Stimulated activated CD4-positive, alpha-beta T cell treated with anti-CD3 and anti-CD28 coated beads, Interleukin-15, amount 100 ng/mL, for 48 hours (primary cell): ENCODE measurements at regions not wholly inside any gene's neighbourhood (a gene's known extent, or its start where the extent isn't known, plus 50 kb on each side); places are given as distances from the start of the nearest gene placed in this dataset.
"Not testable (repeated sequence)": the region's sequence is repeated elsewhere in the genome, so short reads cannot be mapped to it uniquely, and the experiment has no call there.

Experiments
- DNase-seq, 2 donors: peaks; one replicate each; pipeline ENCODE4 v3.0.0-alpha.2; 2020; ENCODE audit warnings: low read depth in 2 of 2

DNA sequence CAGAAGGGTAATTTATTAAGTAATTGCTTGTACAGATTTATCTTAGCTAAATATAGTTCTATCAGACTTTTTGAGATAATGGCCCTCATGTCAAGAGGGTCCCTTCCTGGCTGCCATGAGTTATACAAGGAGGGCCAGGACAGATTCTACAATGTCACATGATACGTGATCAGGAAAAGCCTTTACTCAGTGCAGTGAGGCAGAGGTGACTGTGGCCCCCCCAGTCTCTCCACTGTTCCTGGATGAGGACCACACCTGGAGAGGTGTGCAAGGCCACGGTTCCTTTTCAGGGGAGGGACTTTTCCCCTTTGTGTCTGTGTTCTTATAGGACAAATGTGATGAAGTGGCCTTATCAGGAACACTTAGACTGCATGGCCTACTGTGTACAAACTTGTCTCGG is 54.3 kb upstream of the LRCH1 start:
- no peak for DNase-seq

DNA sequence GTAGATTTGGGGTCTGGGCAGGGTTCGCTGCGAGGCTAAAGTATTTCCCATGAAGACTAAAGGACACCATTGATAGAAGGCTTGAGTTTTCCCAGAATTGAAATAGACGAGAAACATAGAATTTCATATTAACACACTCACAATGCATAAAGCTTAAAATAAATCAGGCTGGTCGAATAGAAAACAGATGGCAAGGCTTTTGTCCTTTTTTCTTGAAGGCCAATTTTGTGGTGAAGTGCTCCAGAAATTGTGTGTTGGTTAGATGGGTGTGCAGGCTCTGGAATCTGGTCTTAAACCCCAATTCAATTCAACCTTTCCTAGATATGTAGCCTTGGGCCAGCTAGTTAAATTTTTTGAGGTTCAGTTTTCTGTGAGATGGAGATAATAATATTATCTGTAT is 56.9 kb upstream of the LRCH1 start:
- DNase-seq, result no peak

DNA sequence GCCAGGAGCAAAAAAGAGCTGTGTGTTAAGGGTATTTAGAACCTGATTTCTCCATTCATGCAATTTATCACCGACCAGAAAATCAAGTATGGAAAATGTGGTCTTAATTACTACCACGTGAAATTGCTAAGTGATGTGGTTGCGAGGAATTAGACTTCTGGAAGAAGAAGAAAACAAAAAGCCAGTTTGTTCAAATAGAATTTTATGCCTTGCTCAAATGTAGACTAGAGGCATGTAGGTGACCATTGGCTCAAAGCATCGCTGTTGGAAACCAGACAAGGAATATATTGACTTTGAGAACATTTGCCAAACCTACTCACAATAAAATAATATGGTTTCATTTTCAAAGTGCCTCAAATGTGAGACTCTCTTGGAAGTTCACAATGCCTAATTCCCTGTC is 57.3 kb upstream of the LRCH1 start:
- no peak for DNase-seq

DNA sequence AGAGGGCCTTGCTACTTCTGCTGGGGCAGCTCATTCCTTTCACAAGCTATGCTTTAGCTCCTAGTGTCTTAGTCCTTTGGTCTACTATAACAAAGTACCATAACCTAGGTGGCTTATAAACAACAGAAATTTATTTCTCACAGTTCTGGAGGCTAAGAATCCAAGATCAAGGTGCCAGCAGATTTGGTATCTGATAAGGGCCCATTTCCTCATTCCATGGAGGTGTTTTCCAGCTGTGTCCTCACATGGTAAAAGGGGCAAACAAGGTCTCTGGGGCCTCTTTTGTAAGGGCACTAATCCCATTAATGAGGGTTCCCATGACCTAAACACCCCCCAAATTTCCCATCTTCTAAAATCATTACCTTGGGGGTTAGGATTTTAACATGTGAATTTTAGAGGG is 57.9 kb upstream of the LRCH1 start:
- no peak for DNase-seq

DNA sequence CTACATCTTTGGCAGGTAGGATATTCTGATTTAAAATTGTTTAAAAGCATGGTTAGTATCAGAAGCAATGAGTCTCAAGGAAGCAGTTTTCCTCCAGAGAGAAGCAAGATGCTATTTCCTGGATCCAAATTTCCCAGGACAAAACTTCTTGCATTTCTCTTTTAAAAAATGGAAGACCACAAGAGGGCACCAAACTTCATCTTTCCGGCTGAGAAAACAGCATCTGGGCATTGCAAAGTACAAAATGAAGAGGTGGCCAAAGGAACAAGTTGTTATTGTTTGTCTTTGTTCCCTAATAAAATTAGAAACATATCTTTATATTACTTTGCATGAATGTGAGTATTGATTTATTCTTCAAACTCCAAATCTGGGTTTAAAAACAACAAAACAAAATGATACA is 60.0 kb upstream of the LRCH1 start:
- no peak for DNase-seq

DNA sequence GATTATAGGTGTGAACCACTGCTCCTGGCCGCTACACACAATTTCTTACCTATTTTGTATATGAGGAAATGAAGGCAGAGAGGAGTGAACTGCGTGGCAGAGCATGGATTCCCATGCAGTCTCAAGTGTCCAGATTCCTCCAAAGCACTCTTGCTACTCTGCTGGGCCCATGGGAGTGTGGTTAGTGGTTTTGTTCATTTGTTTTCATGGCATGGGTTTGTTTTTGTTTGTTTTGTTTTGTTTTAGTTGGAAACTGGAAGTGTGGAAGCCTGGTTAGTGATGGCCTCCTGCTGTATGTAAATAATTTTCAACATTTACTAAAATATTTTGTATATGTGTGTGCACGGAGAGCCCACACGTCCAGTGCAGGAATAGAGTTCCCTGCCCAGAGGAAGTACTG is 61.3 kb upstream of the LRCH1 start:
- DNase-seq, result no peak

DNA sequence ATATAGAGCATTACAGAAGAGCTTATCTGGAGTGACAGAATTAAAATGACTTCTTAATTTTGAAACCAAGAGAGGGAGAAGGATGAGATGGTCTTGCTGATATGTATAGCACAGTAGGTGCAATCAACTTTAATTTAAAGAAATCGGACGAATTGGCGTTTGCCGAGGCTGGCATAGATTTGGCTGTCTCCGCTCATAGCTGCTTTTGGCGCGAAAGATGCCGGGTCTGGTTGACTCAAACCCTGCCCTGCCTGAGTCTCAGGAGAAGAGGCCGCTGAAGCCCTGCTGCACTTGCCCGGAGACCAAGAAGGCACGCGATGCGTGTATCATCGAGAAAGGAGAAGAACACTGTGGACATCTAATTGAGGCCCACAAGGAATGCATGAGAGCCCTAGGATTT is 62.3 kb upstream of the LRCH1 start:
- DNase-seq, result not testable (repeated sequence)

DNA sequence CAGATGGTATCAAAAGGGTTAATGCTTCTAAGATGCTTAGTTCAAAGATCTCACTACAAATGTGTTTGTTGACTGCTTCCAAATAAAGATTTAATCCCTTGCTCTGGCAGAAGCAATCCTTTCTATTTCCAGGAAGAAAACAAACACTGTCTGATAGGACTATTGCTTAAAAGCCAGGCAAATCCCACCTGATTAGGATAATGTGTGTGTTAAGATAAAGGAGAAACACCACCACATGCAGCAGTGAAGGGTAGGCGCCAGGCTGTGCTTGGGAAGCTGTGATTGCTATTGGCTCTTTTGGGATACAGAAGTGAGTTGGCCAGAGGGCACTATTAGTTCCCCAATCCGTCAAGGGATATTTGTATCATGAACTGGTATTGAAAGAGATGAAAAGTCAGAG is 62.8 kb upstream of the LRCH1 start:
- DNase-seq, result no peak

DNA sequence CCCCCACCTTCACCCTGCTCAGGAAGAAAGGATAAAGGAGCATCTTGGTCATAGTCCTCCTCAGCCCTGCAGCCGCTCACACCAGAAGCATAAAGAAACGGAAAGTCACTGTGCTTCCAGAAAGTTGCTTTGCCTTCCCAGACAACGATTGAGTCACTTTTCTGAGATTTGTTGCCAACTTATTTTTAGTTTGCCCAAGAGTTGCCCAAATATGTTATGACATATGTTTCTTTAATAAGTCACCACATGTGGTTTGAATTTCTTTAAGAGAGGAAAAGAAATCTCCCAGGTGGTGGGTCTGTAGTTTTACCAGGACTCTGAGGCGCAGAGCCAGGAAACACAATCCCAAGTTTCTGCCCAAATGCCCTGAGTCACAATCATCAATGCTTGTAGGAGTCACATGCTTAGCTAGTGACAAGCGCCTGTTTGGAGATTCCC is 63.4 kb upstream of the LRCH1 start:
- no peak for DNase-seq

DNA sequence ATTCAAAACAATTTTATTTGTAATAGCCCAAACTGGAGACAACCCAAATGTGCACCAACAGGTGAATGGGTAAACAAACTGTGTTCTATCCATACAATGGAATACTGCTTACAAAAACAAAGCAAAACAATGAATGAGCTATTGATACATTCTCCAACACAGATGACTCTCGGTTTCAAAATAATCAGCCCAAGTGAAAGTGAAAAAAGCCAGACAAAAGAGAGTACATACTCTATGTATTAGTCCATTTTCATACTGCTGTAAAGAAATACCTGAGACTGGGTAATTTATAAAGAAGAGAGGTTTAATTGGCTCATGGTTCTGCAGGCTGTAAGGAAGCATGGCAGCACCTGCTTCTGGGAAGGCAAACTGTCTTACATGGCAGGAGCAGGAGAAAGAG is 65.2 kb upstream of the LRCH1 start:
- no peak for DNase-seq

DNA sequence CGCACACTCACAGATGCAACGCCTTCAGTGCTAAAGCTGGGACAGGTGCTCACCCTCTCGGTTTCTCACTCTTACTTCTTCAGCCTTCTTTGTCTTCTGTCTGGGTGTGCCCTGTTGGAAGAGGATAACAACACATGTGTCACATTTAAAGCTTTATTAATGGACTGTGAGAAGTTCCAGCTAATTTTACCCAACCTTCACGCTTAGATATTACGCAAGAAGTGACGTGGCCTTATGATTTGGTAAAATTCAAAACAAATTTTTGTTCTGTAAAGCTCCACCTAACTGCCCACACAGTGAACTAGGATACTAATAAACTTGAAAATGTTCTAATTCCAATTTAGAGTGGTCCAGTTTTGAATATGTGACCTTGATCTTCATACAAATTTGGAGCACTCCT is 66.7 kb upstream of the LRCH1 start:
- no peak for DNase-seq

DNA sequence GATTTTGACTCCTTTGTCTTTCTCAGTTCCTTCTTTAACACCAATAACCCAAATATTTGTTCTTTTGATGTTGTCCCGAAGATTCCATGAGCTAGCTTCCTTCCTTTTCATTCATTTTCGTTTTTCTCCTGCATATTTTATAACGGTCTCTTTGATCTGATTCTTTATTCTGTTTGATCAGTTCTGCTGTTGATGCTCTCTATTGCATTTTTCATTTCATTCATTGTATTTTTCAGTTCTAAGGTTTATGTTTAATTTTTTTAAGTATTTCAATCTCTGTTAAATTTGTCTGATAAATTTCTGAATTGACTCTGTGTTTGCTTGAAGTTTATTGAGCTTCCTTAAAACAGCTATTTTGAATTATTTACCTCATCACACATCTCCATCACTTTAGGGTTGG is 68.4 kb upstream of the LRCH1 start:
- DNase-seq, result no peak

DNA sequence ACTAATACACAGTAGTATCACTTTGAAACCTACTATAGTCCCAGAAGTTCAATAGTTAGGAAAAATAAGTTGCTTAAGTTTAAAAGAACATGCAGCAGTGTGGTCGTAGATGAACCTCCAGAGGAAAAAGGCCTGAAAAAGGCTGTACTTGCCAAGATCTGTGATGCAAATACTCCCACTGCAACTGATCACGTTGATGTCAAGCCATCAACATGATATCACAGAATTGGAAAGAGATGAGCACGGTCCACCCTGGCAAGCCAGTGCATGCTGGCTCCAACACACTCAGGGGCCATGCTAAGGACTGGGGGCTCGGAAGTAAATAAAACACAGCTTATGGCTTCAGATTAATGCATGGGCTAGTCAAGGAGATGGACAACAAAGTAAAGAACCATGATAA is 71.8 kb upstream of the LRCH1 start:
- DNase-seq, result no peak

DNA sequence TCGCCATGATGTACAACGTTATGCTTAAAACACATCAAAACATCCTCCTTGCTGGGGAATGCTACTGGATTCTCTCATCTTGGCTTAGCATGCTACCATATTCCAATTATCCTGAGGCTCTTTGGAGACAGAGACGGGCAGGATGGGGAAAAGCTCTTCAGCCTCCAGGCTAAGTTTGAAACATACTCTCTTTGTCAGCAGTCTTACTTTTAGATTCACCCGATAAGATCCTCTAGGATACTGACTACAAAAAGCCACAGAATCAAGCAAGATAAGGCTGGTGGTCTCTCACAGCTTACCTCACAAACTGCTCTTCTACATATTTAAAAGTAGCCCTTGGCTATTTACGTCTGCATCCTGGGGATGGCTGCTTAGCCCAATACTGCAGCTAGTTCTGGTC is 72.8 kb upstream of the LRCH1 start:
- DNase-seq, result no peak

DNA sequence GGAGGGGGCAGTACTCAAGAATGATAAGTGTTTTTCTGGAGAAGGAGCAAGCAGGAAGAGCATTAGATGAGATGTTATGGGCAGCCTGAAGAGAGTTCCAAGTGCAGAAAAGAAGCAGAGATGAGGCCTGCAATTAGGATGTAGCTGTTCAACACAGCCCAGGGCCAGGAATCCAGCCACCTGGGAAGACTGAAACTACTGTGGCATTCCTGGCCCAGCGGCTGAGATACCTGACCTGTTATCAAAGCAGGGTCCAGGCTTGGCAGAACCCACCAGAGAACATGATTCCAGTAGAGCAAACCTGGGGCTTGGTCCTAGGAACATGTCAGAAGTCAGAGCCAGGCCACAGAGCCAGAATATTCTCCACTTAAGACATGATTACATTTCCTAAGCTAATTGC is 73.3 kb upstream of the LRCH1 start:
- no peak for DNase-seq

DNA sequence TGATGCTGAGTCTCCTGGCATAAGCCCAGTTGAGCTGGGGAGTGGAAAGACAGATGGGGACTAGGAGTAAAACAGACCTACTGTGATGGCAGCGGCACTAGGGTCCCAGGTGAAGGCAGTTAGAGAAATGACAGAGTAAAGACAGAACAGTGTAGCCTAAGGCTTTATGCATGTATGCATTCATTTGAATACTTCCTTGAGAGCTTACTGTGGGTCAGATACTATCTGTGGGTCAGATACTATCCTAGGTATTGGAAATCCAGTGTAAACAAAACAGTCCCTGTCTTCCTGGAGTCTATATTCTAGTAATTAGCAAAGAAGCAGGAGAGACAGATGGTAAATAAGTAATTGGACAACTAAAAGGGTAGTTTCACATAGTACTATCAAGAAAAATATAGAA is 73.7 kb upstream of the LRCH1 start:
- DNase-seq, result no peak

DNA sequence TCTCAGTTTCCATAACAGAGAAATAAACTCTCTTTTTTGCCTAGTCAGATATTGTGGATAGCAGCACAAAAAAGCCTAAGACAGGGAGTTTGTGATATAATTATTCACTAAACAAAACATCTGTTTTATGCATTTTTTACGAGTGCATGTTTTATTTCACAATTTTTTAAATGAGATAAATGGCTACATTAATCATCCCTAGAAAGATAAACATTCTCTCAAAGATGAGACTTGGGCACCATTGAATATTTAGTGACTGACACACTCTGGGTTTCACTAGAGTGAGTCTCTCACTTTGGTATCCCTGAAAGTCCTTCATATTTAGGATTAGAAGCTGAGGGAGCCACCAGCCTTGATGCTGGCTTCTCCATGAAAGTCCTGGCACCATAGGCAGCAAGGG is 74.3 kb upstream of the LRCH1 start:
- DNase-seq, result no peak

DNA sequence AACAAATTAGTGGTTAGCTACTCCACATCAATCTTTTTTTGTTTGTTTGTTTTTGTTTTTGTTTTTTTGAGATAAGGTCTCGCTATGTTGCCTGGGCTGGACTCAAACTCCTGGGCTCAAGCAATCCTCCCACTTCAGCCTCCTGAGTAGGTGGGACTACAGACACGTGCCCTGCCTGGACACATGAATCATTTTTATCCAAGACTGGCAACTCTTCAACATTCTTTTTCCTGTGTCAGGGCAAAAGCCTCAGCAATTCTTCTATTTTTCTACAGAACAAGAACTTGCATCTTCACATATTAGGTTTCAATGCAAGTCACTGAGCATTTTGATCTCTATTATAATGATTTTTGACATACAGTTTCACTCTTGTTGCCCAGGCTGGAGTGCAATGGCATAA is 76.8 kb upstream of the LRCH1 start:
- no peak for DNase-seq

DNA sequence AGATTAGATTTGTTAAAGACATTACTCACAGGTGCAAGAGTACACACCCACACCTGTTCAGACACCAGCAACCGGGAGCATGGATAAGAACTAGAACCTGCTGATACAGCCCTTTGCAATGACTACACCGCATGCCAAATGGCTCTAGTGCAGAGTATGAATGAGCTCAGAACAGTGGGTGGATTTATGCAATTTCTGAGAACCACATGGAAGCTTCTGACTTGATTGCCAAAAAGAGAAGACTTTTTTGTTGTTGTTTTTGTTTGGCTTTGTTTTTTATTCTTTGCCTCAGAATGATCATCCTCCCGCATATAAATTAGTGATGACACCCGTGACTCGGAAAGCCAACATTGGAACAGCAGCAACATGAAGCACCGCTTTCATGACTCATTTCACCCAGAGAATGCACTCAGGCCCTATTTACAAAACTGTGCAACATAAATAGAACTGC is 77.4 kb upstream of the LRCH1 start:
- DNase-seq, result no peak

DNA sequence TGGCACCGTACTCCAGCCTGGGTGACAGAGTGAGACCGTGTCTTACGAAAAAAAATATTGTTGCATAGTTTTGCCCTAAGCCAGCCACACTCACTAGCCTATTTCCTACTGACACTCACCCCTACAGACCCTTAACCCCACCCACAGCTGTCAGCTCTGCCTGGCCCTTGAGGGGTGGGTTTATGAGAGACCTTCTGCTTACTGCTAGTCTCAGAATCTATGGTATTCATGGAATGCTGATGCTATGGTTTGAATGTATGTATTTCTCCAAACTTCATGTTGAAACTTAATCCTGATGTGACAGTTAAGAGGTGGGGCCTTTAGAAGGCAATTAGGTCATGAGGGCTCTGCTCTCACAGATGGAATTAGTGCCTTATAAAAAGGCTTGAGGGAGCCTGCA is 79.2 kb upstream of the LRCH1 start:
- no peak for DNase-seq

DNA sequence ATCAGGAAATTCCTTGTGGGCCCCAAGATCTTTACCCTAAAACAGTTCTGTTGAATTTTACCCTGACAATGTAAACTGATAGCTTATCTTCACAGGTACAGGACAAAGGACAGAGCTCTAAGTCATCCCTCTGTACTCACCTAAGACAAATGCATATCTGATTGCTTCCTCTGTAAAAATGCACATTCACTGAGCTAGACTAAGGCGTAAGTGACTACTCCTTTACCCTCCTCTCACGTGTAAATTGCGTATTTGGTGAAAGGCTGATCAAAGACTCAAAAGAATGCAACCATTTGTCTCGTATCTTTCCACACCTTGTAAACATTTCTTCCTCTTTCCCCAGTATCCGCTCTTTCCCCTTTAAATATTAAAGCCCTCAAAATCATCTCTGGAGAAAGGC is 80.6 kb upstream of the LRCH1 start:
- DNase-seq, result no peak

DNA sequence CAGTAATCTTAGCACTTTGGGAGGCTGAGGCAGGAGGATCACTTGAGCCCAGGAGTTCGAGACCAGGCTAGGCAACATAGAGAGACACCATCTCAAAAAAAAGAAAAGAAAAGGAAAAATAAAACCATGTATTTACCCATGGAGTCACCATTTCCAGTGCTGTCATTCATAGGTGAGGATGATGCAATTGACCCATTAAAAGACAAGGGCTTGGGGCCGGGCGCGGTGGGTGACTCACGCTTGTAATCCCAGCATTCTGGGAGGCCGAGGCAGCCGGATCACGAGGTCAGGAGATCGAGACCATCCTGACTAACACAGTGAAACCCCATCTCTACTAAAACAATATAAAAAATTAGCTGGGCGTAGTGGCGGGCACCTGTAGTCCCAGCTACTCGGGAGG is 82.6 kb upstream of the RUBCNL start:
- not testable (repeated sequence) for DNase-seq

DNA sequence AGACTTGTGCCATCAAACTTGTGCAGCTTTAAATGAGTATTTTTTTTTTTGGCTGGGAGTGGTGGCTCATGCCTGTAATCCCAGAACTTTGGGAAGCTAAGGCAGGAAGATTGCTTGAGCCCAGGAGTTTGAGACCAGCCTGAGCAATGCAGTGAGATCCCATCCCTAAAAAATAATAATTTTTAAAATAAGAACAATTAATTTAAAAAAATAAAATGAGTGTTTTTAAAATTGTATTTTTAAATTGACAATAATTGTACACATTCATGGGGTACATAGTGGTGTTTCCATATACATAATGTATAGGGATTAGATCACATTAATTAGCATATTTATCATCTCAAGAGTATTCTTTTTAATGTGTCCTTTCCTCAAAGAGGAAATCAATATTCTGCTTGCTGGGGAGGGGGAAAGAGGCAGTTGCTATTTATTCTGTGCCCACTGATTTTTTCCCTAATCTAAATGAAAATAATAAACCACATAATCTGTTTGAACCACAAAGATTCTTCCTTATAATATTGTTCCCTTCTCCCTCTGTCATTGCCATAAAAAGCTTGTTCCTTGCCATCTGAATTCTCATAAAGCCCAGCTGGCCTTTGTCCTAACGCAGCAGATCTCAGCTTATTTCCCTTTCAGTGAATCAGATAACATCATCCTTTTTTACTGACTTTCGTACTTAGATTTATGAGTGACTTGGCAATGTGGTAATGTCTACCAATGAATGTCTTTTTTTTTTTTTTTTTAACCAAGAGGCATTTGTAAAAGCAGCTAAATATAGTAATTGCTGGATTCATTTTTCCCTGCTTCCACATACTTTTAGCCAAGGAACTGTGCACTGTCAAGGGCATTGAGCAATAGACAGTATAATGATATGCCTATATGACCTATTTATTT is 81.8 kb upstream of the RUBCNL start:
- no peak for DNase-seq

DNA sequence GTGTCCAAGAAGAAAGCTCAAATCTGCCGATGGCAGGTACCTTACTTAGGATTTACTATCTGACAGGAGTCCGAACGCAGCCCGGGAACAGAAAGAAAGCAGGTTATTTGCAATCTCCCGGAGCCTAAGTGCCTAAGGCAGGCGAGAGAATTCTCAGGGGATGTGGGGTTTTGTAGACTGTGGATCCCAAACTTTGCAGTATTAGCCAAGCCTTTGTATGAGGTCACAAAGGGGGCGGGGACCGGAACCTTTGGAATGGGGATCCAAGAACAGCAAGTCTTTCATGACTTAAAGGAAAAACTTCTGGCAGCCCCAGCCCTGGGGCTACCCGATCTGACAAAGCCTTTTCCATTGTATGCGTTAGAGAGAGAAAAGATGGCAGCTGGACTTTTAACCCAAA is 80.6 kb upstream of the RUBCNL start:
- DNase-seq, result not testable (repeated sequence)
